HG02610 (cell line): ENCODE measurements at regions not wholly inside any gene's neighbourhood (a gene's known extent, or its start where the extent isn't known, plus 50 kb on each side); places are given as distances from the start of the nearest gene placed in this dataset.

Source experiments
- ATAC-seq: cut with Tn5 transposase; IDR thresholded peaks from one replicate; pipeline ENCODE4 v1.9.1; 2021; ENCODE audit warnings: mild to moderate bottlenecking, moderate library complexity; ENCODE audit not compliant: unreplicated experiment

GRCh38 chr1:5509664-5510452 is 482.4 kb downstream of the NPHP4 start:
- ATAC-seq = no peak

- no peak for ATAC-seq
These were observed 483.4 kb downstream of the NPHP4 start for GRCh38 chr1:5508669-5509330.

GRCh38 chr1:5507340-5507739 is 484.9 kb downstream of the NPHP4 start:
- no peak for ATAC-seq

- ATAC-seq = no peak
These were observed 485.6 kb downstream of the NPHP4 start for GRCh38 chr1:5506634-5507033.

GRCh38 chr1:5505944-5506343 is 486.3 kb downstream of the NPHP4 start:
- ATAC-seq = no peak

GRCh38 chr1:5504364-5504740 is 487.9 kb downstream of the NPHP4 start:
- no peak for ATAC-seq

- no peak for ATAC-seq
These were observed 488.5 kb downstream of the NPHP4 start for GRCh38 chr1:5503556-5504363.

GRCh38 chr1:5502311-5503194 is 489.7 kb downstream of the NPHP4 start:
- no peak for ATAC-seq

GRCh38 chr1:5501206-5501930 is 490.9 kb downstream of the NPHP4 start:
- no peak for ATAC-seq

- no peak for ATAC-seq
These were observed 491.7 kb downstream of the NPHP4 start for GRCh38 chr1:5500541-5500940.

- no peak for ATAC-seq
These were observed 494.7 kb downstream of the NPHP4 start for GRCh38 chr1:5497503-5497902.

- no peak for ATAC-seq
These were observed 496.4 kb downstream of the NPHP4 start for GRCh38 chr1:5495596-5496410.

- ATAC-seq = no peak
These were observed 497.7 kb downstream of the NPHP4 start for GRCh38 chr1:5494518-5494917.

GRCh38 chr1:5493851-5494311 is 498.3 kb downstream of the NPHP4 start:
- no peak for ATAC-seq

GRCh38 chr1:5493275-5493674 is 498.9 kb downstream of the NPHP4 start:
- no peak for ATAC-seq

- no peak for ATAC-seq
These were observed 499.4 kb downstream of the NPHP4 start for GRCh38 chr1:5492846-5493245.

- no peak for ATAC-seq
These were observed 500.9 kb downstream of the NPHP4 start for GRCh38 chr1:5491207-5491904.

- ATAC-seq = no peak
These were observed 501.6 kb downstream of the NPHP4 start for GRCh38 chr1:5490635-5491034.
